ENCODE measurements at regions not wholly inside any gene's neighbourhood (a gene's known extent, or its start where the extent isn't known, plus 50 kb on each side); places are given as distances from the start of the nearest gene placed in this dataset.

DNA sequence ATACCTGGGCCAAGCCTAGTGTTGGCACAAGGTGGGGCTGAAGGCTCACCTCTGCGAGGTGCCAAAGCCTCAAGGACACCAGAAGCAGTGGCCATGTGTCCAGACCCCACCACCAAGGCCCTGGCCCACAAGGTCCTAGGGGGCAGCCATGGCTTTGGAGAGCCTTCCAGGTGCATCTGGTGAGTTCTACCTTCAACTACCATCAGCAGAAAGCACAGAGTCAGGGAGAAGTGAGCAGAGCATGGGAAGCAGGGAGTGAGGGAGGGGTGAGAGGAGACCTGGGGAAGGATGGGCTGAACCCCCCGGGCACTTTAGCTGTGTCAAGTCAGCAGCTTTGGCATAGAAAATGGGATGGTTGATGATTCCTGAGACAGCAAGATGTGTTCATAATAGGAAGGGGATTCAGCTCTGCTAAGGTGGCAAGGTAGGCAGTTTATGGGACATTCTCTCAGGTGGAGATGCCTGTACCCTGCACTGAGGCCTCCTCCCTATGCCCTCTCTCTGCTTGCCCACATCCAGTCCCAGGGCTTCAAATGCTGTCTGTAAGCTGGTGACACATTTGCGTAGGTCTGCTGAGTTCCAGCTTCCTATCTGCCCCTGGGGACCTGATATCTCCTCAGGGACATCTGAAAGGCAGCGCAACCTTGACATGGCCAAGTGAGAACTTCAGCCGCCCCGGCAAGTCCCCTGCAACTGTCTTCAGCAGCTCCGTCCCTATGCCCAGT is 83.4 kb upstream of the RGPD5 start:
- no peak for TF ChIP-seq FOXK1 (CRISPR knock-in tag; IDR thresholded peaks at IDR 0.05)
- TF ChIP-seq, protein P1, sequence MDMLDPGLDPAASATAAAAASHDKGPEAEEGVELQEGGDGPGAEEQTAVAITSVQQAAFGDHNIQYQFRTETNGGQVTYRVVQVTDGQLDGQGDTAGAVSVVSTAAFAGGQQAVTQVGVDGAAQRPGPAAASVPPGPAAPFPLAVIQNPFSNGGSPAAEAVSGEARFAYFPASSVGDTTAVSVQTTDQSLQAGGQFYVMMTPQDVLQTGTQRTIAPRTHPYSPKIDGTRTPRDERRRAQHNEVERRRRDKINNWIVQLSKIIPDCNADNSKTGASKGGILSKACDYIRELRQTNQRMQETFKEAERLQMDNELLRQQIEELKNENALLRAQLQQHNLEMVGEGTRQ (CRISPR knock-in tag; IDR thresholded peaks at IDR 0.05) = no peak
- no peak for TF ChIP-seq CTCF (IDR thresholded peaks at IDR 0.05)
- no peak for TF ChIP-seq EMX1 (CRISPR knock-in tag; IDR thresholded peaks at IDR 0.05)
- TF ChIP-seq STAT6 (CRISPR knock-in tag; conservative IDR thresholded peaks at IDR 0.05; ENCODE audit: low read depth) = no peak
- TF ChIP-seq, protein P2, sequence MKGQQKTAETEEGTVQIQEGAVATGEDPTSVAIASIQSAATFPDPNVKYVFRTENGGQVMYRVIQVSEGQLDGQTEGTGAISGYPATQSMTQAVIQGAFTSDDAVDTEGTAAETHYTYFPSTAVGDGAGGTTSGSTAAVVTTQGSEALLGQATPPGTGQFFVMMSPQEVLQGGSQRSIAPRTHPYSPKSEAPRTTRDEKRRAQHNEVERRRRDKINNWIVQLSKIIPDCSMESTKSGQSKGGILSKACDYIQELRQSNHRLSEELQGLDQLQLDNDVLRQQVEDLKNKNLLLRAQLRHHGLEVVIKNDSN (CRISPR knock-in tag; IDR thresholded peaks at IDR 0.05) = no peak
- no peak for TF ChIP-seq SP1 (CRISPR knock-in tag; conservative IDR thresholded peaks at IDR 0.05)
- TF ChIP-seq TEAD4 (CRISPR knock-in tag; IDR thresholded peaks at IDR 0.05) = no peak
- no peak for TF ChIP-seq E2F5 (CRISPR knock-in tag; IDR thresholded peaks at IDR 0.05)
